H1 (cell line): ENCODE measurements at regions not wholly inside any gene's neighbourhood (a gene's known extent, or its start where the extent isn't known, plus 50 kb on each side); places are given as distances from the start of the nearest gene placed in this dataset.

Source experiments
- GABPA ChIP-seq: IDR thresholded peaks from 2 replicates; pipeline ENCODE4 v1.6.1; 2011; ENCODE audit warnings: mild to moderate bottlenecking, low read length, moderate library complexity, borderline replicate concordance; ENCODE audit not compliant: insufficient read depth
- MAFK ChIP-seq: IDR thresholded peaks from 2 replicates; pipeline ENCODE4 v1.6.1; 2012; ENCODE audit warnings: low read depth, mild to moderate bottlenecking, improper control_type of control experiment, low read length

DNA sequence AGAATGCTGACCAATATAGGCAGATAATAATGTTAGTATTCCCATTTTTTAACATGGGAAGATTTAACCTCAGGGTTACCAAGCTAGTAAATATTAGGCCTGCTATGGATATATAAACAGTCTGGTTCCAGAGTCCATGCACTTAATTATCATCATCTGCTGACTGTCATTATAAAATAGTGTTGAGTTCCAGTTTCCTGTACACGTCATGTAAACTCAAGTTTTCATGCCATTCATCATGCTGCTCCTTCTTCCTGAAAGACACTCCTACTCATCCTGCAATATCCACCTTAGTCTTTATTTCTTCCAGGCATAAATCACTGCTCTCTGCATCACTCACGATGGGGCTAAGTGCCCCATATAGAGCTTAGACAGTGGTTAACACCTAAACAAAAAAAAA lies 420.8 kb upstream of the SPHKAP start (continued):
- TF ChIP-seq MAFK (no peak), GABPA (no peak)
